GM12878 (cell line): ENCODE measurements at regions not wholly inside any gene's neighbourhood (a gene's known extent, or its start where the extent isn't known, plus 50 kb on each side); places are given as distances from the start of the nearest gene placed in this dataset.
A peak's percentile ranks its signal among the peaks of the same experiment; 100 is the strongest.

Experiments used
- ATAC-seq: fragments of 200-7000 bp; cut with Tn5 transposase; 3 replicates; pipeline ENCODE4 v1.9.1; 2020; ENCODE audit warnings: mild to moderate bottlenecking, moderate library complexity
- BruUV-seq: library from RNA; stranded (reverse); fragments of 400-500 nt; replicated peaks from 2 replicates; lab custom pipeline; 2021; lab: Mats Ljungman, UMichigan
- CTCF ChIA-PET: fragments of 300-600 bp; sonication (Branson Sonifier 250); formaldehyde crosslinking; extraction: SDS; loops from one replicate; lab custom pipeline; 2021; ENCODE audit warnings: inconsistent platforms; lab: Yijun Ruan, JAX
- POLR2A ChIA-PET: fragments of 350-600 bp; formaldehyde crosslinking; extraction: SDS; loops from one replicate; lab custom pipeline; 2021; ENCODE audit warnings: inconsistent platforms; lab: Charles Lee
- RAD21 ChIA-PET: fragments of 300-600 bp; sonication (Branson Sonifier 250); formaldehyde crosslinking; loops from one replicate; lab custom pipeline; 2023; ENCODE audit warnings: antibody characterized with exemption; ENCODE audit not compliant: unreplicated experiment; lab: Charles Lee
- SMC1A ChIA-PET: fragments of 300-600 bp; sonication (Branson Sonifier 250); formaldehyde crosslinking; loops from one replicate; lab custom pipeline; 2023; ENCODE audit not compliant: unreplicated experiment, uncharacterized antibody; lab: Charles Lee
- DNase-seq: peaks from one replicate; pipeline ENCODE4 v3.0.0-alpha.2; 2011; ENCODE audit warnings: low read depth, low spot score
- FAIRE-seq: peaks from 3 replicates; lab custom pipeline; 2011; peaks lifted over from hg19 to GRCh38; lab: Jason Lieb, UNC
- H2AFZ ChIP-seq: 2 replicates; pipeline ENCODE4 v1.6.0; 2011; ENCODE audit warnings: low read depth, low read length, control low read depth; ENCODE audit not compliant: control insufficient read depth
- H3K27ac ChIP-seq: 2 replicates; pipeline ENCODE4 v1.5.1; 2011; ENCODE audit warnings: control low read depth; ENCODE audit not compliant: control insufficient read depth, insufficient read depth
- H3K27me3 ChIP-seq, 2 experiments: replicated peaks in 1 of 2; 2 replicates each; pipeline versions ENCODE4 v1.6.0 to v1.6.1; 2011; ENCODE audit warnings: low read length in 1 of 2; ENCODE audit not compliant: control insufficient read depth in 2 of 2, insufficient read depth in 2 of 2
- H3K36me3 ChIP-seq, 2 experiments: 2 replicates each; pipeline ENCODE4 v1.5.1; 2011; ENCODE audit warnings: low read length in 1 of 2; ENCODE audit not compliant: control insufficient read depth in 2 of 2, insufficient read depth in 2 of 2
- H3K4me1 ChIP-seq: 2 replicates; pipeline ENCODE4 v1.6.1; 2011; ENCODE audit warnings: mild to moderate bottlenecking, low read length, moderate library complexity, mixed read lengths; ENCODE audit not compliant: control insufficient read depth, insufficient read depth
- H3K4me2 ChIP-seq: 2 replicates; pipeline ENCODE4 v1.6.0; 2011; ENCODE audit warnings: control low read depth; ENCODE audit not compliant: control insufficient read depth, insufficient read depth
- H3K4me3 ChIP-seq: fragments of 200-600 bp; sonication (generic); 2 replicates; pipeline ENCODE4 v1.5.1; 2016
- H3K79me2 ChIP-seq: 2 replicates; pipeline ENCODE4 v1.6.0; 2011; ENCODE audit warnings: low read length; ENCODE audit not compliant: control insufficient read depth, insufficient read depth
- H3K9ac ChIP-seq: 2 replicates; pipeline ENCODE4 v1.8.0; 2011; ENCODE audit warnings: low read length, control low read depth, mixed read lengths; ENCODE audit not compliant: control insufficient read depth, insufficient read depth
- H3K9me3 ChIP-seq: replicated peaks from 3 replicates; pipeline ENCODE4 v1.5.1; 2011; ENCODE audit warnings: mild to moderate bottlenecking, low read length; ENCODE audit not compliant: control insufficient read depth, insufficient read depth
- H4K20me1 ChIP-seq: 2 replicates; pipeline ENCODE4 v1.6.0; 2011; ENCODE audit not compliant: control insufficient read depth, insufficient read depth
- BCL11A ChIP-seq: IDR thresholded peaks from 2 replicates; pipeline ENCODE4 v1.6.1; 2011; ENCODE audit warnings: low read depth, low read length
- HCFC1 ChIP-seq: fragments of 150-350 bp; IDR thresholded peaks from 2 replicates; pipeline ENCODE4 v1.6.1; 2014; ENCODE audit warnings: low read length
- IKZF1 ChIP-seq: fragments of 450-650 bp; conservative IDR thresholded peaks from 2 replicates; pipeline ENCODE4 v1.6.1; 2017; ENCODE audit warnings: antibody characterized with exemption, mild to moderate bottlenecking
- WRNIP1 ChIP-seq: IDR thresholded peaks from 2 replicates; pipeline ENCODE4 v1.6.1; 2011; ENCODE audit warnings: low read depth, low read length, improper control_type of control experiment, borderline replicate concordance
- WGBS: methylation state at CpG from one replicate; pipeline ENCODE4 v1.1.6; 2016; ENCODE audit warnings: low lambda C conversion rate; ENCODE audit not compliant: insufficient replicate concordance, insufficient coverage; ENCODE audit errors: missing lambda C conversion rate; 5-methylcytosine and 5-hydroxymethylcytosine counted together
- in situ Hi-C: fragments of 300-500 bp; cut with MboI; formaldehyde crosslinking; loops from 9 replicates; pipeline ENCODE4 v1.14.3; 2018; ENCODE audit warnings: mixed read lengths
- intact Hi-C: fragments of 100-400 bp; cut with micrococcal nuclease; formaldehyde crosslinking; loops from one replicate; pipeline ENCODE4 v1.14.2; 2022; ENCODE audit not compliant: unreplicated experiment
- TF ChIP-seq, protein P1 (sequence below): fragments of 450-650 bp; IDR thresholded peaks from 2 replicates; pipeline ENCODE4 v1.6.1; 2018; ENCODE audit warnings: borderline replicate concordance, mild to moderate bottlenecking; ENCODE audit not compliant: partially characterized antibody
- TF ChIP-seq, protein P2 (sequence below), 3 experiments: IDR thresholded peaks in 2 of 3; conservative IDR thresholded peaks in 1 of 3; 2 replicates each; pipeline ENCODE4 v1.5.1; 2011; ENCODE audit warnings: low read depth in 3 of 3, low read length in 3 of 3, mild to moderate bottlenecking in 3 of 3, control low read depth in 2 of 3, moderate library complexity in 2 of 3, inconsistent platforms in 1 of 3, mixed read lengths in 1 of 3; ENCODE audit not compliant: control insufficient read depth in 2 of 3, insufficient read depth in 1 of 3; ENCODE audit errors: extremely low read depth in 1 of 3
- TF ChIP-seq, protein P3 (sequence below): fragments of 450-650 bp; IDR thresholded peaks from 2 replicates; pipeline ENCODE4 v1.6.1; 2016; ENCODE audit warnings: mild to moderate bottlenecking, moderate library complexity, borderline replicate concordance

DNA sequence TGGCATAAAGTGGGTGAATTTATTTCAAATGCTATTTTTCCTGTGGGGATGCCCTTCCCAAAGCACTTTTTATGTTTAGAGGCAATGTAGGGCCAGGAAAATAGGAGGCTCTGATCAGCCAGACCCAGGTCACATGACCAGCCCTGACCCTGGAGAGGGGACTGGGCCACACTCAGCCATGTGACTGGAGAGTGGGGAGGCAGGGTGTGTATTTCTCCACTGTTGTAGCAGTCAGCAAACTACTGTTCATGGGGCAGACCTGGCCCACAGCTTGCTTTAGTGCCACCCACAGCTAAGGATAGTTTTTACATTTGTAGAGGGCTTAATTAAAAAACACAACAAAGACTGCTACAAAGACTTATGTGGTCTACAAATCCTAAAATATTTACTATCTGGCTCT lies 153.8 kb downstream of the ACTL8 start:
- POLR2A ChIA-PET: no interaction called here
- Histone ChIP-seq H3K79me2 (no peaks in the 10 kb centered on the region), H3K4me2 (no peak overlapping the region), H3K9ac (no peak overlapping the region), H3K4me1 (no peaks in the 10 kb centered on the region), H4K20me1 (no peaks in the 10 kb centered on the region), H3K4me3 (no peak overlapping the region), H3K27ac (no peak overlapping the region), H3K36me3 (no peaks in the 10 kb centered on the region), H3K9me3 (no peaks in the 10 kb centered on the region), H3K27me3 (no peaks in the 10 kb centered on the region; a peak in 1 of 4 replicates), H2AFZ (no peak overlapping the region)
- DNase-seq (no peak), ATAC-seq (no peak), FAIRE-seq (no peak)
- CTCF ChIA-PET: no interaction called here
- RAD21 ChIA-PET: interaction anchor here (1.2 kb wide), 1 partner anchor 248 kb away, joined by 4 read pairs; no protein-coding TSS in a partner anchor
- SMC1A ChIA-PET: no interaction called here
- TF ChIP-seq, protein P1, sequence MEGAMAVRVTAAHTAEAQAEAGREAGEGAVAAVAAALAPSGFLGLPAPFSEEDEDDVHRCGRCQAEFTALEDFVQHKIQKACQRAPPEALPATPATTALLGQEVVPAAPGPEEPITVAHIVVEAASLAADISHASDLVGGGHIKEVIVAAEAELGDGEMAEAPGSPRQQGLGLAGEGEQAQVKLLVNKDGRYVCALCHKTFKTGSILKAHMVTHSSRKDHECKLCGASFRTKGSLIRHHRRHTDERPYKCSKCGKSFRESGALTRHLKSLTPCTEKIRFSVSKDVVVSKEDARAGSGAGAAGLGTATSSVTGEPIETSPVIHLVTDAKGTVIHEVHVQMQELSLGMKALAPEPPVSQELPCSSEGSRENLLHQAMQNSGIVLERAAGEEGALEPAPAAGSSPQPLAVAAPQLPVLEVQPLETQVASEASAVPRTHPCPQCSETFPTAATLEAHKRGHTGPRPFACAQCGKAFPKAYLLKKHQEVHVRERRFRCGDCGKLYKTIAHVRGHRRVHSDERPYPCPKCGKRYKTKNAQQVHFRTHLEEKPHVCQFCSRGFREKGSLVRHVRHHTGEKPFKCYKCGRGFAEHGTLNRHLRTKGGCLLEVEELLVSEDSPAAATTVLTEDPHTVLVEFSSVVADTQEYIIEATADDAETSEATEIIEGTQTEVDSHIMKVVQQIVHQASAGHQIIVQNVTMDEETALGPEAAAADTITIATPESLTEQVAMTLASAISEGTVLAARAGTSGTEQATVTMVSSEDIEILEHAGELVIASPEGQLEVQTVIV: no peak
- TF ChIP-seq IKZF1 (no peak), HCFC1 (no peak), BCL11A (no peak)
- BruUV-seq: no TSS peak
- in situ Hi-C loops: no loop called here
- intact Hi-C loops: no loop called here

DNA sequence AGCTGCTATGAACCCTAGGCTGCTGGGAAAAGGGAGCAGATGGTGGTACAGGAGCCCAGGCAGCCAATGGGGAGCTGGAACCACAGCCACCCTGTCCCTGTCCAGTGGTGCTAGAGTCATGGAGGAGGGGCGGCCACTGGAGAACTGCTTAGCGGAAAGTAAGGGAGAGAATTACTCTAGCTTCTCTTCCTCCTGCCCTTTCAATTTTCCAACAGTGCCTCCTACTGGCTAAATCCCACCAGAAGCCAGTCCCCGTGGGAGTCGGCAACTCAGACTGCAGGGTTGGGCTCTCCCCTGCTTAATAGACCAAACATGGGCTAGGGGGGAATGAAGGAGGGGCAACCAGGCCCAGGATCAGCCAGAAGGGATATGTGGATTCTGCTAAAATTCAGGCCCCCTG lies 154.5 kb downstream of the ACTL8 start:
- Histone ChIP-seq H4K20me1 (no peaks in the 10 kb centered on the region), H3K4me2 (no peak overlapping the region), H3K4me1 (no peaks in the 10 kb centered on the region), H2AFZ (no peak overlapping the region), H3K36me3 (no peaks in the 10 kb centered on the region), H3K9ac (no peak overlapping the region), H3K27me3 (no peaks in the 10 kb centered on the region; a peak in 1 of 4 replicates), H3K4me3 (no peak overlapping the region), H3K79me2 (no peaks in the 10 kb centered on the region), H3K9me3 (no peaks in the 10 kb centered on the region), H3K27ac (no peak overlapping the region)
- BruUV-seq: no TSS peak
- no peak for DNase-seq
- ATAC-seq: no peak
- intact Hi-C loops (no loop called here), in situ Hi-C loops (no loop called here)
- FAIRE-seq: no peak
- CTCF ChIA-PET: interaction anchor here (1.5 kb wide), 1 partner anchor 248 kb away, joined by 5 read pairs; no protein-coding TSS in a partner anchor
- WGBS: 42% methylated on average over 4 of the region's 4 CpGs
- POLR2A ChIA-PET: no interaction called here
- SMC1A ChIA-PET: no interaction called here
- RAD21 ChIA-PET: interaction anchor here (1.2 kb wide), 1 partner anchor 248 kb away, joined by 4 read pairs; no protein-coding TSS in a partner anchor
- TF ChIP-seq, protein P2, sequence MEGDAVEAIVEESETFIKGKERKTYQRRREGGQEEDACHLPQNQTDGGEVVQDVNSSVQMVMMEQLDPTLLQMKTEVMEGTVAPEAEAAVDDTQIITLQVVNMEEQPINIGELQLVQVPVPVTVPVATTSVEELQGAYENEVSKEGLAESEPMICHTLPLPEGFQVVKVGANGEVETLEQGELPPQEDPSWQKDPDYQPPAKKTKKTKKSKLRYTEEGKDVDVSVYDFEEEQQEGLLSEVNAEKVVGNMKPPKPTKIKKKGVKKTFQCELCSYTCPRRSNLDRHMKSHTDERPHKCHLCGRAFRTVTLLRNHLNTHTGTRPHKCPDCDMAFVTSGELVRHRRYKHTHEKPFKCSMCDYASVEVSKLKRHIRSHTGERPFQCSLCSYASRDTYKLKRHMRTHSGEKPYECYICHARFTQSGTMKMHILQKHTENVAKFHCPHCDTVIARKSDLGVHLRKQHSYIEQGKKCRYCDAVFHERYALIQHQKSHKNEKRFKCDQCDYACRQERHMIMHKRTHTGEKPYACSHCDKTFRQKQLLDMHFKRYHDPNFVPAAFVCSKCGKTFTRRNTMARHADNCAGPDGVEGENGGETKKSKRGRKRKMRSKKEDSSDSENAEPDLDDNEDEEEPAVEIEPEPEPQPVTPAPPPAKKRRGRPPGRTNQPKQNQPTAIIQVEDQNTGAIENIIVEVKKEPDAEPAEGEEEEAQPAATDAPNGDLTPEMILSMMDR (IDR thresholded peaks at IDR 0.05 in 2 of 3, conservative IDR thresholded peaks at IDR 0.05 in 1 of 3; ENCODE audit: control insufficient read depth in 2 of 3, extremely low read depth in 1 of 3, insufficient read depth in 1 of 3, low read depth in 3 of 3, low read length in 3 of 3): 0 out of 6 replicates have a peak, but pooled peaks of 1 of the 3 experiments have one; percentile 7
- TF ChIP-seq WRNIP1: no peak
- TF ChIP-seq, protein P3, sequence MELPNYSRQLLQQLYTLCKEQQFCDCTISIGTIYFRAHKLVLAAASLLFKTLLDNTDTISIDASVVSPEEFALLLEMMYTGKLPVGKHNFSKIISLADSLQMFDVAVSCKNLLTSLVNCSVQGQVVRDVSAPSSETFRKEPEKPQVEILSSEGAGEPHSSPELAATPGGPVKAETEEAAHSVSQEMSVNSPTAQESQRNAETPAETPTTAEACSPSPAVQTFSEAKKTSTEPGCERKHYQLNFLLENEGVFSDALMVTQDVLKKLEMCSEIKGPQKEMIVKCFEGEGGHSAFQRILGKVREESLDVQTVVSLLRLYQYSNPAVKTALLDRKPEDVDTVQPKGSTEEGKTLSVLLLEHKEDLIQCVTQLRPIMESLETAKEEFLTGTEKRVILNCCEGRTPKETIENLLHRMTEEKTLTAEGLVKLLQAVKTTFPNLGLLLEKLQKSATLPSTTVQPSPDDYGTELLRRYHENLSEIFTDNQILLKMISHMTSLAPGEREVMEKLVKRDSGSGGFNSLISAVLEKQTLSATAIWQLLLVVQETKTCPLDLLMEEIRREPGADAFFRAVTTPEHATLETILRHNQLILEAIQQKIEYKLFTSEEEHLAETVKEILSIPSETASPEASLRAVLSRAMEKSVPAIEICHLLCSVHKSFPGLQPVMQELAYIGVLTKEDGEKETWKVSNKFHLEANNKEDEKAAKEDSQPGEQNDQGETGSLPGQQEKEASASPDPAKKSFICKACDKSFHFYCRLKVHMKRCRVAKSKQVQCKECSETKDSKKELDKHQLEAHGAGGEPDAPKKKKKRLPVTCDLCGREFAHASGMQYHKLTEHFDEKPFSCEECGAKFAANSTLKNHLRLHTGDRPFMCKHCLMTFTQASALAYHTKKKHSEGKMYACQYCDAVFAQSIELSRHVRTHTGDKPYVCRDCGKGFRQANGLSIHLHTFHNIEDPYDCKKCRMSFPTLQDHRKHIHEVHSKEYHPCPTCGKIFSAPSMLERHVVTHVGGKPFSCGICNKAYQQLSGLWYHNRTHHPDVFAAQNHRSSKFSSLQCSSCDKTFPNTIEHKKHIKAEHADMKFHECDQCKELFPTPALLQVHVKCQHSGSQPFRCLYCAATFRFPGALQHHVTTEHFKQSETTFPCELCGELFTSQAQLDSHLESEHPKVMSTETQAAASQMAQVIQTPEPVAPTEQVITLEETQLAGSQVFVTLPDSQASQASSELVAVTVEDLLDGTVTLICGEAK: no peak
